PC-9 (cell line): ENCODE measurements at regions not wholly inside any gene's neighbourhood (a gene's known extent, or its start where the extent isn't known, plus 50 kb on each side); places are given as distances from the start of the nearest gene placed in this dataset.

ENCODE experiments used
- CTCF ChIP-seq: fragments of 200-600 bp; sonication (generic); conservative IDR thresholded peaks from 2 replicates; pipeline ENCODE4 v1.6.1; 2017; ENCODE audit warnings: mixed run types, antibody characterized with exemption, mild to moderate bottlenecking, moderate library complexity
- EZH2 ChIP-seq: fragments of 200-600 bp; sonication (generic); IDR thresholded peaks from 2 replicates; pipeline ENCODE4 v1.8.0; 2017; ENCODE audit warnings: antibody characterized with exemption, low read depth

GRCh38 chr13:104483631-104484030 lies 1417.4 kb upstream of the SLC10A2 start:
- TF ChIP-seq CTCF (no peak), EZH2 (no peak)
